ENCODE measurements at regions not wholly inside any gene's neighbourhood (a gene's known extent, or its start where the extent isn't known, plus 50 kb on each side); places are given as distances from the start of the nearest gene placed in this dataset.

- no peak for TF ChIP-seq SP1 (IDR thresholded peaks at IDR 0.05)
- TF ChIP-seq FOXM1 (IDR thresholded peaks at IDR 0.05; ENCODE audit: borderline replicate concordance), result no peak
- TF ChIP-seq NFRKB (IDR thresholded peaks at IDR 0.05), result no peak
- TF ChIP-seq FOXK2 (IDR thresholded peaks at IDR 0.05), result no peak
- TF ChIP-seq FOXA1 (IDR thresholded peaks at IDR 0.05), result no peak
- no peak for TF ChIP-seq BHLHE40 (IDR thresholded peaks at IDR 0.05; ENCODE audit: borderline replicate concordance)
- TF ChIP-seq CTBP1 (IDR thresholded peaks at IDR 0.05; ENCODE audit: borderline replicate concordance), result no peak
These were observed 70.9 kb upstream of the ARNT2 start for GRCh38 chr15:80333261-80333660.
